Left lung (tissue), 4 donors: ENCODE measurements at regions not wholly inside any gene's neighbourhood (a gene's known extent, or its start where the extent isn't known, plus 50 kb on each side); places are given as distances from the start of the nearest gene placed in this dataset.

Source experiments
- ATAC-seq: fragments of 200-7000 bp; cut with Tn5 transposase; one replicate; pipeline ENCODE4 v1.9.1; 2020; ENCODE audit warnings: moderate library complexity
- DNase-seq, 4 donors: peaks; one replicate each; pipeline ENCODE4 v3.0.0-alpha.2; 2013 to 2020
- H3K27ac ChIP-seq, 2 donors: fragments of 200-600 bp; sonication (generic) in 1 of 2; one replicate each; pipeline versions ENCODE4 v1.5.0 to v1.8.0; 2020 to 2021
- H3K27me3 ChIP-seq, 2 donors: fragments of 200-600 bp; sonication (generic) in 1 of 2; one replicate each; pipeline versions ENCODE4 v1.5.0 to v1.8.0; 2020 to 2021
- H3K36me3 ChIP-seq, 2 donors: fragments of 200-600 bp; sonication (generic) in 1 of 2; one replicate each; pipeline versions ENCODE4 v1.5.0 to v1.8.0; 2020 to 2021
- H3K4me1 ChIP-seq, 2 donors: fragments of 200-600 bp; one replicate each; pipeline ENCODE4 v1.8.0; 2021
- H3K4me3 ChIP-seq, 2 donors: fragments of 200-600 bp; sonication (generic) in 1 of 2; one replicate each; pipeline versions ENCODE4 v1.5.0 to v1.8.0; 2020 to 2021; ENCODE audit warnings: mild to moderate bottlenecking in 1 of 2
- H3K9me3 ChIP-seq, 2 donors: fragments of 200-600 bp; sonication (generic) in 1 of 2; one replicate each; pipeline versions ENCODE4 v1.5.0 to v1.8.0; 2020 to 2021
- intact Hi-C, 2 donors: fragments of 100-400 bp; cut with DNase I; formaldehyde crosslinking; loops; one replicate each; pipeline versions ENCODE4 v1.11.2 to v1.14.2; 2022
- TF ChIP-seq, protein P1 (sequence below), 2 donors: fragments of 200-600 bp; sonication (generic) in 1 of 2; IDR thresholded peaks; one replicate each; pipeline versions ENCODE4 v1.5.0 to v1.8.0; 2021; ENCODE audit warnings: antibody characterized with exemption in 2 of 2
- donor health status: DM: no; HTN: yes; CAD: no.
- donor health status: DM: no; HTN: no; CAD: no.

- Histone ChIP-seq H3K36me3 (no peaks in the 10 kb centered on the region), H3K27ac (no peak overlapping the region), H3K27me3 (no peaks in the 10 kb centered on the region), H3K9me3 (no peaks in the 10 kb centered on the region), H3K4me3 (no peak overlapping the region), H3K4me1 (no peaks in the 10 kb centered on the region)
- intact Hi-C loops = no loop called here
- TF ChIP-seq, protein P1, sequence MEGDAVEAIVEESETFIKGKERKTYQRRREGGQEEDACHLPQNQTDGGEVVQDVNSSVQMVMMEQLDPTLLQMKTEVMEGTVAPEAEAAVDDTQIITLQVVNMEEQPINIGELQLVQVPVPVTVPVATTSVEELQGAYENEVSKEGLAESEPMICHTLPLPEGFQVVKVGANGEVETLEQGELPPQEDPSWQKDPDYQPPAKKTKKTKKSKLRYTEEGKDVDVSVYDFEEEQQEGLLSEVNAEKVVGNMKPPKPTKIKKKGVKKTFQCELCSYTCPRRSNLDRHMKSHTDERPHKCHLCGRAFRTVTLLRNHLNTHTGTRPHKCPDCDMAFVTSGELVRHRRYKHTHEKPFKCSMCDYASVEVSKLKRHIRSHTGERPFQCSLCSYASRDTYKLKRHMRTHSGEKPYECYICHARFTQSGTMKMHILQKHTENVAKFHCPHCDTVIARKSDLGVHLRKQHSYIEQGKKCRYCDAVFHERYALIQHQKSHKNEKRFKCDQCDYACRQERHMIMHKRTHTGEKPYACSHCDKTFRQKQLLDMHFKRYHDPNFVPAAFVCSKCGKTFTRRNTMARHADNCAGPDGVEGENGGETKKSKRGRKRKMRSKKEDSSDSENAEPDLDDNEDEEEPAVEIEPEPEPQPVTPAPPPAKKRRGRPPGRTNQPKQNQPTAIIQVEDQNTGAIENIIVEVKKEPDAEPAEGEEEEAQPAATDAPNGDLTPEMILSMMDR (IDR thresholded peaks at IDR 0.05) = no peak
- no peak for DNase-seq
- ATAC-seq = no peak
Observed at GRCh38 chr6:113344969-113345368, 512.2 kb upstream of the MARCKS start.

DNA sequence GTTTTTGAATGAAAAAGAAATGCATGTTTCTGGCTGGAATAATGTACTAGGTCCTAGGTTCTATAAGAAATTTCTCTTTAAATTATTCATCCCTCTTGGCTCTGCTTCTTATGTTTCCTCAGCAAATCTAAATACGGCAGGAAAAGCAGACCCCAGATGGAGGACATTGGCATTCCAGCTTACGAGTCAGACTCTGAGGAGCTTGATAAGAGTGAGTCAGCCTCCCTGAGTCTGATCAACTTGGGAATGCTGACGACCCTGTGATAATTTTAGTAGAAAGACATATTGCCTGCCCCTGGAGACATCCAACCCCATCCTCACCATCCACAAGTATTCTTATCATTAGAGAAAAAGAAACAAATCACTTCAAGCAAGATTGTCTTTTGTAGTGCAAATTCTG, 509.7 kb upstream of the MARCKS start:
- H3K4me1 ChIP-seq = peaks cover 0 to 8% of the 10 kb centered on the region in 2 donors
- intact Hi-C loops = no loop called here

DNA sequence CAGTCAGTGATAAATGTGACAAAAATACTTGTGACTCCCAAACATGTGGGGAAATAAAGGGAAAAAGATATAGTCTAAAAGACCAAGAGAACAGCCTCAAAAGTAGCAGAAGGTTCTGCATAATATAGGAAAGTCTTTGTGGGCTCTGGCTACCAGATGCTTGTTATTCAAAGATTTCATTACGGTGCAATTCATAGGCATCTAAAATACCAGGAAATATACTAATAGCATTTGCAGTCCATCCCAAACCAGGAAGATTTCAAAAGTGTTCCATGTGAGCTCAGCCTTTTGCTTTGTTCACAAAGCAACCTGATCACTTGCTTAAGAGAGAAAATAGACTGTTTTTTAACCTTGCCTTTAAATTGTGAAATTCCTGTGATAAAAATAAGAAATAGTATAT, 506.7 kb upstream of the MARCKS start:
- DNase-seq = no peak
- intact Hi-C loops = no loop called here
- Histone ChIP-seq H3K36me3 (no peaks in the 10 kb centered on the region), H3K27me3 (no peaks in the 10 kb centered on the region), H3K4me1 (peaks cover 0 to 12% of the 10 kb centered on the region in 2 donors), H3K4me3 (no peak overlapping the region), H3K9me3 (no peaks in the 10 kb centered on the region), H3K27ac (no peak overlapping the region)
- TF ChIP-seq, protein P1 (IDR thresholded peaks at IDR 0.05) = no peak
- ATAC-seq = no peak

More for the DNA sequence above, 509.7 kb upstream of the MARCKS start:
- H3K27ac ChIP-seq = no peak overlapping the region
- ATAC-seq (no peak), DNase-seq (no peak)
- no peak overlapping the region for H3K4me3 ChIP-seq
- TF ChIP-seq, protein P1 (IDR thresholded peaks at IDR 0.05) = no peak
- H3K27me3 ChIP-seq = no peaks in the 10 kb centered on the region
- H3K9me3 ChIP-seq = no peaks in the 10 kb centered on the region
- H3K36me3 ChIP-seq = no peaks in the 10 kb centered on the region

DNA sequence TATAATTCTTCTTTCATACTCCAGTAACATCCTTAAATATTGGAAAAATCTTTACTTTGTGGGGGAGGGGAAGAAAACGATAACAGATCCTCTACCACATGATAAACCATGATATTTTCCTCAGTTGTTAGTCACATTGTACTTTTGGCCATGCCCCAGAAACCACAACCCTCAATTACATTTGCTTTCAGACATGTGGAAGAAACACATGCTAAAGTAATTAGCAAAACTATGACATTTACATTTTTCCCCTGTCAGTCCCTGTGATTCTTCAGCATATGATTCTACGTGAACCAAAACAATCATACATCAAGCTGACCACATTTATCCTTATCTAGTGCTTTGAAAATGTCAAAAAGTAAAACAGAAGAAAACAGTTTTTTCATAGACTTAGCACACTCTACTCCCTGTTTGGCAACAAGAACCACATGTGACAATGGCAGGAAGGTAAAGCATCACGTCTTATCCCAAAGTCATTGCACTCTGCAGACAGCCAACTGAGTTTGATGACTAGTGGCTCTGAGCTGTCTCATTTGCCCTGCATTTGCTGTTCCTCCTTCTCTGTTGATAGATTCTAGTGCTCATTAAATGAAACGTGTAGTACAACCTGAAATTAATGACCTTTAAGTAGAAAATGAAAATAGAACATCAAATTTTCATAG, 505.8 kb upstream of the MARCKS start:
- H3K4me3 ChIP-seq = no peak overlapping the region
- intact Hi-C loops = no loop called here
- peak overlapping the region in 1 of 2 donors; percentile 64 for H3K27ac ChIP-seq
- no peak for DNase-seq
- peaks cover 0 to 12% of the 10 kb centered on the region in 2 donors for H3K4me1 ChIP-seq
- TF ChIP-seq, protein P1 (IDR thresholded peaks at IDR 0.05) = no peak
- no peaks in the 10 kb centered on the region for H3K9me3 ChIP-seq
- H3K27me3 ChIP-seq = no peaks in the 10 kb centered on the region
- ATAC-seq = peak; percentile 33
- no peaks in the 10 kb centered on the region for H3K36me3 ChIP-seq

- TF ChIP-seq, protein P1 (IDR thresholded peaks at IDR 0.05) = no peak
- Histone ChIP-seq H3K4me1 (peaks cover 0 to 12% of the 10 kb centered on the region in 2 donors), H3K27ac (peak overlapping the region in 1 of 2 donors; percentile 64), H3K36me3 (no peaks in the 10 kb centered on the region), H3K27me3 (no peaks in the 10 kb centered on the region), H3K4me3 (no peak overlapping the region), H3K9me3 (no peaks in the 10 kb centered on the region)
- ATAC-seq = peak; percentile 77
- no peak for DNase-seq
- intact Hi-C loops = no loop called here
Observed at GRCh38 chr6:113352029-113352801, 504.9 kb upstream of the MARCKS start.
